ENCODE measurements at regions not wholly inside any gene's neighbourhood (a gene's known extent, or its start where the extent isn't known, plus 50 kb on each side); places are given as distances from the start of the nearest gene placed in this dataset.
"Not testable (repeated sequence)": the region's sequence is repeated elsewhere in the genome, so short reads cannot be mapped to it uniquely, and the experiment has no call there.

DNA sequence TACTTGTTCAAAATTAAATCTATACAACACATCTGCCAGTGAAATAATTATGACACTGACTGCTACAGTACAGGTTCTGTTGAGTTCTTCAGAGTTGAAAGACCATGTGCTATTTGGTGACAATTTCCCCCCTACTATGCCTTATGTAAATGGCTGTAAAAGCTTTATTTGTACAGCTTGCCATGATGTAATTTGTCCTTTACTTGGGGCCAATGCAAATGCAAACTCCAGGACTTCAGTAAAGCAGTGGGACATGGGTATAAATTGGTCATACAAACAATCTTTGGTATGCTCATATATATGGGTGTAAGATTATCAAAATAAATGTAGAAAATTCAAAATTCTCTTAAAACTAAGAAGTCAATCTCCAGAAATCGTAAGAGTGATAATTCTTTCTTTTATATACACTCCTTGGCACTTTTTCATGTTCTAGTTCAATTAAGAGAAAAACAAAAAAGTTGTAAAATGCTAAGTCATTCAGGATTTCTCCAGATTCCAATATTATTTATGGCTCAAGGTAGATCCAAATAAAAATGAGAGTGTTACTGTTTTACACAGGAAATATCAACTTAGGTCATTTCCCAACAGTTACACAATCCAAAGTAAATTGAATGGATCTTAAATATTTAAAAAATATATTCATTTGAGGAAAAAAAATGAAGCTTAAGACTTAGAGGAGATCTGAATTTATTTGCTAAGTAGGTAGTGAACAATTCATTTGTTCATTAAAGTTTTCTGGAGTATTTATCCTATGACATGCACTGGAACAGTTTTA is 1310.5 kb upstream of the CITED2 start:
- DNase-seq, result no peak

DNA sequence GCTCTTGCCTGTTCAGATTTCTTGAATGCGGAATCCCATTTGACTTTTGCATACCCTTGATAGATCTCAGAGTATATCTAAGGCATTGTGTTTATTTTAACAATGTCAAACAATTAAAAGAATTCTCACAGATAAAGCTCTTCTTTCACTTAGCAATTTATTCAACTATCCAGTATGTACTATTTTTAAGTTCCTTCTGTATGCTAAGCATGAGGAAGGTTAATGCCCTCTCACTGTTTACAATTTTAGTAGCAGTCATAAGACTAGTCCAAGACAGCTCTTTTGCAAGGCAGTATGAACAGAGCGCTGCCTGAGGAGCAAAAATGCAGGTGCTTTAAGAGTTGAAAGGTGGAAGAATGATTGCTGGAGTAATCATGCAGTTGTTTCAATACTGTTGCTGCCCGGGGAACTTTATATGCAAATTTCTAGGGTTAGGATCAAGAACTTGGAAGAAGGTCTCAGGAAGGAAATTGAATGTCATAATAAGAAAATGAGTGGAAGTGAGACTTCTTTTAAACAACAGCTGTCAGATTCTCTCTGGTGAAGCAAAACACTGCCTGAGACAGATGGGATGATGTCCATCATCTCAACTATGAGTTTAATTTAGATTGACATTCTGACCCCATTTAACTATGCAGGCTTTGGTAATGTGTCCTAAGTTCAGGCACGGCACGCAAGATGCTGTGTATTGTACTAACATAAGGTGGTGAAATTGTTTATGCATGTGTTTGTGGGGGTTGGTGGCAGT is 1303.5 kb upstream of the CITED2 start:
- DNase-seq, result no peak

DNA sequence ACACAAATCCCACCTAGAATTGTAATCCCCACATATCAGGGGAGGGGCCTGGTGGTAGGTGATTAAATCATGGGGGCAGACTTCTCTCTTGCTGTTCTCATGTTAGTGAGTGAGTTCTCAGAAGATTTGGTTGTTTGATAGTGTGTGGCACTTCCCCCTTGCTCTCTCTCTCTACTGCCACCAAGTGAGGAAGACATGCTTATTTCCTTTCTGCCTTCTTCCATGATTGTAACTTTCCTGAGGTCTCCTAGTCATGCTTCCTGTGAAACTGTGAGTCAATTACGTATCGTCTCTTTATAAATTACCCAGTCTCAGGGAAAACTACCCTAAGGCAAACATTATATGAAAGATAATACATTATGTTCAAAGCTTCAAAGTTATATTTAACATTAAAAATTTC is 1297.5 kb upstream of the CITED2 start:
- DNase-seq, result no peak

GRCh38 chr6:140670021-140670420 is 1295.6 kb upstream of the CITED2 start:
- DNase-seq, result no peak

GRCh38 chr6:140669321-140669720 is 1294.9 kb upstream of the CITED2 start:
- no peak for DNase-seq

- DNase-seq, result no peak
These were observed 1289.3 kb upstream of the CITED2 start for GRCh38 chr6:140663772-140664171.

DNA sequence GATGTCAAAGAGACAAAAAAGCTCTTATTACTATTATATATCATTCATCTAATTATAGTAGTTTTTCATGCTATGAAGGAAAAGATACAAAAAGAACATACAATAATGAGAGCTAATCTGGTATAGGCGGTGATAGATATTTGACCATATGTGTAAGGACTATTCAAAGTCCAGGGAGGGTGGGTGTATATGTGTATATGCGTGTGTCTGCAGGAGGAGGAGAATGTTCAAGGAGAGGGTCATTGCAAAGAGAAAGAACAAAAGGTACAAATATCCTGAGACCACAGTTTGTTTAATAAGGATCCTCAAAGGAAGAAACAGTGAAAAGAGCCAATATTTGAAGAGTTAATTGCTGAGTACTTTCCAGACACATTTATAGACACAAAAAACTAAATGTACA is 1288.6 kb upstream of the CITED2 start:
- no peak for DNase-seq

DNA sequence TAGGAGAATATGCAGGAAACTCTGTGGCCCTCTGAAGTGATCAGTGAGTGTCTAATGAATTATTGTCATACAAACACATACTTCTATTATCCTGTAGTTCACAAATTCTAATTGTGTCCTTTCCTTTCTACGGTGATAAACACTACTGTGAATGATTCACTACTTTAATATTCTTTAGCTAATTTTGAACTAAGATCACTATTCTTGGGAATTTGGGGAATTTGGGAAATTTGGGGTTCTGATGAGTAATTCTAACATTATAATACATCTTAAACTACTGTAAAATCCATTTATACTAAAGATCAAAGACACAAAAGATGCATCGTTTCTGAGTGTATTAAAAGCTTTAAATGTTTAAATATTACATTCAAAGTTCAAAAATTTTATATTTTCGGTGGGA is 1287.2 kb upstream of the CITED2 start:
- no peak for DNase-seq

DNA sequence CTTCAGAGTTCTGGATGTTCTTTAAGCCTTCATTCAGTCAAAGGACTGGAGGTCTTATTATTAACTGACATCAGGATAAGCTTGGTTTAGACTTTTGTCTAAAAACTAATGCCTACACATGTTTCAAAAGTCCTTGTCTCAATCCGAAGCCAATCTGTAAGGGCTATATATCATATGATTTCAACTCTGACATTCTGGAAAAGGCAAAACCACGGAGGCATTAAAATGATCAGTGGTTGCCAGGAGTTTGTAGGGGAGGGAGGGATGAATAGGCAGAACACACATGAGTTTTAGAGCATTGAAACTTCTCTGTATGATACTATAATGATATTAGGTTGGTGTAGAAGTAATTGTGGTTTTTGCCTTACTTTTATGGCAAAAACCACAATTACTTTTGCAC is 1285.8 kb upstream of the CITED2 start:
- no peak for DNase-seq

DNA sequence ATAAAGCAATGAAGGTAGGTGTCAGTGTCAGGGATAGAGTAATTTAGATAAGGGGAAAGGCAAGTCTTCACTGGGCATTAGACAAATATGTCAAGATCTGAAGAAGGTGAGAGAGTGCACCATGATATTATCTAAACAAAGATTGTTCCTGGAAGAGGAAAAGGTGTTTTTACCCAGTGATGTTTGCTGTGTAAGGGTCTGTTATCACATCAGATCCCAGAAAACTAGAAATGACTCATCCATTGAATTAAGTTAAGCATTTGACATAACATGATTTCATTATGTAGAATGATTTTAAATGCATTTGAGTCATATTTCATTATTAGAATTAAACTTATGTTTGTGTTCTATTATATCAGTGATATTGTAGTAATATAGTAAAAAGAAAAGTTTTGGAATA is 1279.5 kb upstream of the CITED2 start:
- no peak for DNase-seq

GRCh38 chr6:140653506-140653905 is 1279.1 kb upstream of the CITED2 start:
- no peak for DNase-seq

GRCh38 chr6:140649502-140649901 is 1275.1 kb upstream of the CITED2 start:
- not testable (repeated sequence) for DNase-seq

DNA sequence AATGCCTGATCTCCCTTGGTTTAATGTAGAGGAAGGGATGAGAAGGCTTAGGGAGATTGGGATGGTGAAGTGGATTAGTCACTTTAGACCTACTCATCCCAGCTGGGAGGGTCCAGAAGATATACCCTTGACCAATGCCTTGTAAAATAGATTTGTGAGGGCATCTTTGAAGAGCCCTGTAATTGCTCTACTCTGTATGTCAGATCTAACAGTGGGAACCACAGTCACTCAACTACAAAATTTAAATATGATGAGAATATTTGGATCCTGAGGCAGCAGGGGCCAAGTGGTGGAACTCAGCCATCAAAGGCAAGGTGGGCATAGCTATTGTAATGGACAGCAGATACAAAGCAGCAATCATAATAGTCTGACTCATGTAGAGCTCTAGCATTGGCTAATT is 1272.9 kb upstream of the CITED2 start:
- DNase-seq, result not testable (repeated sequence)

DNA sequence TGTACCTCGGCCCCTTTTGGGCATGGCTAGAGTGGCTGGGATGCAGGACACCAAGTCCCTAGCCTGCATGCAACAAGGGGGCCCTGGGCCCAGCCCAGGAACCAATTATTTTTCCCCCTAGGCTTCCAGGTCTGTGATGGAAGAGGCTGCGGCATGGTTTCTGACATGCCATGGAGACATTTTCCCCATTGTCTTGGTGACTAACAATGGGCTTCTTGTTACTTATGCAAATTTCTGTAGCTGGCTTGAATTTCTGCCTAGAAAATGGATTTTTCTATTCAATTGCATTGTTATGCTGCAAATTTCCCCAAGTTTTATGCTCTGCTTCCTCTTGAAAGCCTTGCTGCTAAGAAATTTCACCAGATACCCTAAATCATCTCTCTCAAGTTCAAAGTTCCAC is 1269.6 kb upstream of the CITED2 start:
- no peak for DNase-seq

GRCh38 chr6:140641412-140641811 is 1267.0 kb upstream of the CITED2 start:
- no peak for DNase-seq

DNA sequence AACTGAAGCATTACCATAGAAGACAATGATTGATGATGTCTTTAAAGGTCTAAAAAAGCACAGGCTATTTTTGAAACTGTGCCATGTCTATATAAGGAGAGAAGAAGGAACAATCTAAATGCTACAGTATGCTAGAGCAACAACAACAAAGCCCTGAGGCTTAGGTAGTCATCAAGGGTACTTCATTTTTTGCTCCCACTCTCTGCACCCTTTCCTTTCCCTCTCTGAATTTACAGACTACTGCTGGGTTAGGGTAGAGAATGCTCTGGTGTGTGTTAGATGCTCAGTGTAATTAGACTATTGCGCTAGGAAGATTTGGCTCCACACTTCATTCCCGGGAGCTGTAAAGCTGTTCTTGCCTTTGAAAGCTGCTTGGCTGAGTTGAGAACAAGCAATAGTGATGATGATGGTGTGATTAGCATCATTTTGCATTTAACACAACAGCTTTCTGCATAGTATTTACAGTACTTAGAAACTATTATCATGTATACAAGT is 1262.5 kb upstream of the CITED2 start:
- DNase-seq, result no peak

DNA sequence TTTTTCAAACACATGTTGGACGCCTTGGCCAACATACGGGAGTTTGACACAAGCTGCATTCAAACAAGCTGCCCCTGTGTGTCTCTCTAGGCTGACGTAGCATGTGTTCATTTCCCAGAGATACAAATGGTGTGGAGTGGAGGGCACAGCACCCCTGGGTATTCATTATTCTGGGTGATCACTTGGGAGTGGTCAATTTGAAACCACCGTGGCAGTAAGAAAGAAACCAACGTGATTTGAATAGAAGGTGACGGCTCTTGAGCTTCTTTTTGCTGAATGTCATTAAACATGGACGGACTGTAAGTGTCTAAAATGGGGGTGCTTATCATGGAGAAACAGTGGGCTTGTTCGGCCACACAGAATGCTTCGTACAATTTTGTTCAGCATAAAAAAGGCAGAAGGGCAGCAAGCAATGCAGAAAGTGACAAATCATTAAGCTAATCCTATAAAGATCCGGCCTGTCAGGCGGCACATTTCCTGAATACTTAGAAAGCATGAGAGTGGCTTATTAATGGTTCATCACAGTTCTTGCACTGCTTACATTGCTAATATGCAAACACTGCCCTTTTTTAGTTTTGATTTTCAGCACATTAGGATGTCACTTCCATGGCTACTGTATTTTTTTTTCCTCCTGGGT is 1261.9 kb upstream of the CITED2 start:
- no peak for DNase-seq

DNA sequence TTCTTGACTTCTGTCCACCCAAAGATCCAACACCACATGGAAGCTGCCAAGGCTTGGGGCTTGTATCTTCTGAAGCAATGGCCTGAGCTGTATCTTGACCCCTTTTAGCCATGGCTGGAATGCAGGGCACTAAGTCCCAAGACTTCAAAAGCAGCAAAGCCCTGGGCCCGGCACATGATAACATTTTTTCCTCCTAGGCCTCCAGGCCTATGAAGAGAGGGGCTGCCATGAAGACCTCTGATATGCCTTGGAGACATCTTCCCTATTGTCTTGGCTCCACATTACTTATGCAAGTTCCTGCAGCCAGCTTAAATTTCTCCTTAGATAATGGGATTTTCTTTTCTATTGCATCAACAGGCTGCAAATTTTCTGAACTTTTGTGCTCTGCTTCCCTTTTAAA is 1252.6 kb upstream of the CITED2 start:
- no peak for DNase-seq

GRCh38 chr6:140623498-140623897 is 1249.0 kb upstream of the CITED2 start:
- no peak for DNase-seq

GRCh38 chr6:140620496-140620895 is 1246.0 kb upstream of the CITED2 start:
- no peak for DNase-seq

GRCh38 chr6:140609956-140610355 is 1235.5 kb upstream of the CITED2 start:
- DNase-seq, result no peak

- no peak for DNase-seq
These were observed 1234.9 kb upstream of the CITED2 start for GRCh38 chr6:140609321-140609720.

DNA sequence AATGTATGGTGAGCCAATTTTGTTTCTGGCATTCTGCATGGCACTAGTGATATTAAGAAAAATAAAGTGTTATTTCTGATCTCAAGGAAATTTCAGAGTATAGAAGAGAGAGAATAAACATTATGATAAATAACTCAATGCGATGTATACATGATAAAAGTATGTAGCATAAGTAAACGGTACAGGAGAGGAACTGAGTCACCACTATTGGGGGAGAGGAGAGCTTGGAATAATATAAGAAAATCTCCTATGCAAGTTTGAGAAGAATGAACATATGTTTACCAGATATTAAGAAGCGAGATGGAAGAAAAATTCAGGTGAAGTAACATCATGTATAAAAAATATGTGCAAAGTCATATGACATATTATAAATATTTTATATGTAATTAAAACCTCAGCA is 1230.3 kb upstream of the CITED2 start:
- DNase-seq, result no peak
